KG1 (cell line): ENCODE measurements at regions not wholly inside any gene's neighbourhood (a gene's known extent, or its start where the extent isn't known, plus 50 kb on each side); places are given as distances from the start of the nearest gene placed in this dataset.

Experiments
- DNase-seq: peaks from one replicate; lab custom pipeline; 2025; lab: John Stamatoyannopoulos, UW

- no peak for DNase-seq
Measured at GRCh38 chr10:33739031-33739430, 404.6 kb upstream of the NRP1 start.

GRCh38 chr10:33735464-33735923, 401.0 kb upstream of the NRP1 start:
- DNase-seq = no peak

- DNase-seq = no peak
Measured at GRCh38 chr10:33734393-33735155, 400.1 kb upstream of the NRP1 start.

DNA sequence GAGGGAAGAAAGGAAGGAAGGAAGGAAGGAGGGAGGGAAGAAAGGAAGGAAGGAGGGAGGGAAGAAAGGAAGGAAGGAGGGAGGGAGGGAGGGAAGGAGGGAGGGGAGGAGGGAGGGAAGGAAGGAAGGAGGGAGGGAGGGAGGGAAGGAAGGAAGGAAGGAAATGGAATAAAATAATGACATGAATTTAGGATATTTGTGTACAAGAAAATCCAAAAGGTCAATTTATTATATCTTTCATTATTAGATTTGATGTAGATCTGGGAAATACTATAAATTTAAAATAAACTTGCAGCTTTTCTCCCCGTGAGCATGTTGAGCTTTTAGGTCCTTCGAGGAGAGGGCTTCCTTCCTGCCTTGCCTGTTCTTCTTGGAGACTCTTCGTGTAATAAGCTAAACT, 398.6 kb upstream of the NRP1 start:
- DNase-seq = no peak

DNA sequence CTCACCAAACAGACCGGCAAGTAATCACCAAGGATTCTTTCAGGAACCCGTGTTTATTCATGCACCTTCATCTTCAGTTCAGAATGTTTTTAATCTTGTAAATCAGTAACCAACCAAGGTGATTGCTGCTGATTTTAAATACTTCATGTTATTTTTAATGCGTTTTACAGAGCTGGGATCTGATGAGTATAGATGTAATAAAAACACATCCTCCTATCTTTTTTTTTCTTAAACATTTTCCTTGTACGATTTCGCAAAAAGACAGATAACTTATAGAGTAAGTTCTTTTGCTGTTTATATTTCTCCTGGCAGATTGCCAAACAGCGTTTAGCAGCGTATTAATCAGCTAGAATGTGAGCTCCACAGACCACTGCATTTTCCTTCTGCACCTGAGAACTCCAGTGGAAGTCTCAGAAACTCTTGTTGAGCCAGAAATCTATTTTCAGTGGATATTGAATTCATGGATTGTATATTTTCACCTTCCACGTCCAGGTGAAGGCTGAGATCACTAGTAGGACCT, 397.8 kb upstream of the NRP1 start:
- DNase-seq = no peak

DNA sequence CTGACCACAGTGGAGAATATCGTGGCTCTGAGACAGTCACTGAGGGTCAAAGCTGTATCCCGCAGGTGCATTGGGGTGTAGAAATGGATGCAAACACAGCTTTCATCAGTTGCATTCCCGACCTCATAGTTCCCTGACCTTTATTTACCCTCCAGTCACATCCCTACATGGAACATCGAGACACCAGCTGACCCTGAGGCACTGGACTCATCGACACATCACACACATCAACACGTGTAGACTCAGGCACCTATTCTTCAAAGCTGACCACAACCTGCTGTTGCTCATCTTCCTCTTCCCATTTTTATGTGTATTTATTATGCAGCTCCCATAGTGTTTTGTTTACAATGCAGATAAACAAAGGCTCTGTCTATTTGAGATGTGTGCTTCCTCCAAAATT, 396.9 kb upstream of the NRP1 start:
- no peak for DNase-seq

DNA sequence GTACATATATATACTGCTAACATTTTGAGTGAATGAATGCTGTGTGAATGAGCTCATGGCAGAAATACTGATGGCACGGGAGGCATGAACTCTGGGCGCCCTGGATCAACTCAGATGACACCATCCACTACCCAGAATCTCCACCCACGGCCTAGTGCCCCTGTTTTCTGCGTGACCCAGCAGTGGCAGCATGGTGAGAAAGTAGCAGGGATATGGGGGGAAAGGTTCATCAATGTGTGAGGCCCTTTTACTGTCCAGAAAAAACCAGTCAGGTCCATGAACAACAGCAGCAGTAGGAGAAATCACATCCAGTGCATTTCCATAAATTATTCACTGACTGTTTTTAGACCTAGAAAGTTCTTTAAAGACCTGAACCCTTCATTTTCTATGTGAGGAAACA, 391.0 kb upstream of the NRP1 start:
- DNase-seq = no peak

DNA sequence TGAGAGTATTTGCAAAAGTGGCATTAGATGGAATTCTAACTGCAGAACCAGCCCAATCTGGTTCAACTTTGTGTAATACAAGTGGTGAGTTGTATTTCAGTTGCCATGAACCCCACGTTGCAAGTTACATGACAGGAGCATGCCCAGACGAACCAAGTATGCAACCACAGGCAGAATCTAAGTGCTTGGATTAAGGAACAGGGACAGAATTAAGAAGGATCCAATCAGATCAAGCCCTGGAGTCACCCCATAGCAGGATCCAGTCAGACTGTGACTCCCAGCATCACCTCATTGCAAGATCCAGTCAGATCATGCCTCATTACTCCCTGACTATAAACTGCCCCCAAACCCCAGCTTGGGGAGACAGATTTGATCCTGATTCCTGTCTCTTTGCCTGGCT, 388.7 kb upstream of the NRP1 start:
- no peak for DNase-seq

- DNase-seq = no peak
Measured at GRCh38 chr10:33722067-33722466, 387.6 kb upstream of the NRP1 start.

- no peak for DNase-seq
Measured at GRCh38 chr10:33721509-33721908, 387.0 kb upstream of the NRP1 start.

GRCh38 chr10:33720161-33720560, 385.7 kb upstream of the NRP1 start:
- no peak for DNase-seq

GRCh38 chr10:33719005-33719703, 384.7 kb upstream of the NRP1 start:
- no peak for DNase-seq

- DNase-seq = no peak
Measured at GRCh38 chr10:33716501-33717267, 382.2 kb upstream of the NRP1 start.

GRCh38 chr10:33715303-33715975, 381.0 kb upstream of the NRP1 start:
- no peak for DNase-seq

- DNase-seq = no peak
Measured at GRCh38 chr10:33712825-33713224, 378.4 kb upstream of the NRP1 start.

GRCh38 chr10:33710006-33710405, 375.5 kb upstream of the NRP1 start:
- no peak for DNase-seq

DNA sequence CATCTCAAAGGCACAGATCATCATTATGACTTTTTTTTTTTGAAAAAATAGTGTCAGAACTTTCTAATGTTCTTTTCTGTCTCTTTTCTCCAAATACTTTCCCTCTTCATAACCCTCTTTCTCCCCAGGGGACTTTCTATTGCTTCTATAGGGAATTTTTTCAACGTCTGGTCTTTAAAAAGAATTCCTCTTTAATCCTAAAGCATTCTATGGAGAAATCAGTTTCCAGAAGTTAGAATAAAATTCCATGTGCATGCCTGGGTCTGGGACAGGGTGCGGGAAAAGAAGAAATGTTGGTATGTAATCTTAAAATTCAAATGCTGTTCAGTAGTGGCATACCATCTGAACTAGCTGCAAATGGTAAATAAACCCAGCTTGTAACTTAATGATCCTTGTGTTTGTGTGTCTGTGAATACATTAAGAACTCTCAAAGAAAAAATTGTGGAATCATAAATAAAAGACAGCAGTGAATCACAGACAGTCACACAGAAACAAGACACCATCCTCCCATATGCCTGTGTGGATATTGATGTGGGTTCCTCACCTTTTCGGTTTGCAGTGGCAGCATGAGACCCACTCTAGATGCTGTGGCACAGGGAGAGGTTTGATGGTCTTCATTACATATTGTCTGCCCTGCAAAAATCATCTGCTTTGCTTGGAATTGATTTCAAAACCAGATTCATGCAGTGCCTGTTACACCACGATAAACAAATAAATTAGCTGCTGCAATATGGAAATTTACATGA, 374.7 kb upstream of the NRP1 start:
- no peak for DNase-seq

DNA sequence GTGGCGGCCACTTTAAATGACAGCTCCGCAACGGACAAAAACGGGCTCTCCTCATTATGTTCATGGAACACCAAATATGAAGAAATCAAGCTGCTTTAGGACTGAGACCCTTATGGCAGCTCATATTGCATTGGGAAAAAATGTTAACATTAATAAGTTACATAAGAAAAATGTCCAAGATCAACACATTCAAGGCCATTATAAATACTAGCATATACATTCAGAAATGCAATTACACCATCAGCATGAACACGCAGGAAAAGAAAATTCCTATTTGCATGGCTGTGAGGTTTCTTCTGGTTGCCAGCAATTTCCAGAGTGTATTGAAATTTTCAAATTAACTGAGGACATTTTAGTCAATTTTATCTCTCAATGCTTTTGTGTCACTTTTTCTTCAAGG, 374.1 kb upstream of the NRP1 start:
- no peak for DNase-seq

GRCh38 chr10:33706746-33707145, 372.3 kb upstream of the NRP1 start:
- no peak for DNase-seq

GRCh38 chr10:33706191-33706590, 371.7 kb upstream of the NRP1 start:
- no peak for DNase-seq

- no peak for DNase-seq
Measured at GRCh38 chr10:33704214-33704830, 369.9 kb upstream of the NRP1 start.
